ENCODE measurements at regions not wholly inside any gene's neighbourhood (a gene's known extent, or its start where the extent isn't known, plus 50 kb on each side); places are given as distances from the start of the nearest gene placed in this dataset.

DNA sequence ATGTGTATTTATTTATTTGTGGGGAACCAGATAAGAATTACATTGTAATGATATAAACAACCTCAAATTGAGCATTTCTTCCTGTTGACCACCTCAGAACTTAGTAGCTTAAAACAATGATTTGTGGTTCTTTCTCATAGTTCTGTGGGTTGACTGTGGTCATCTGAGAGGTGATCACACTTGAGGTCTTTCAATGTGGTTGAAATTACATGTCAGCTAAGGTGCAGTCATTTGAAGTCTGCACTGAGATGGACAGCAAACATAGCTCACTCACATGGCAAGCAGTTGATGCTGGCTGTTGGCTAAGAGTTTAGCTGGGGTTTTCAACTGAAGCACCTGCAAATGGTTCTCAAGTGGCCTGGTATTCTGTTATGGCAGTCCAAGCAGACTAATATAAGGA is 436.7 kb upstream of the MAP3K7 start:
- TF ChIP-seq, protein P1, sequence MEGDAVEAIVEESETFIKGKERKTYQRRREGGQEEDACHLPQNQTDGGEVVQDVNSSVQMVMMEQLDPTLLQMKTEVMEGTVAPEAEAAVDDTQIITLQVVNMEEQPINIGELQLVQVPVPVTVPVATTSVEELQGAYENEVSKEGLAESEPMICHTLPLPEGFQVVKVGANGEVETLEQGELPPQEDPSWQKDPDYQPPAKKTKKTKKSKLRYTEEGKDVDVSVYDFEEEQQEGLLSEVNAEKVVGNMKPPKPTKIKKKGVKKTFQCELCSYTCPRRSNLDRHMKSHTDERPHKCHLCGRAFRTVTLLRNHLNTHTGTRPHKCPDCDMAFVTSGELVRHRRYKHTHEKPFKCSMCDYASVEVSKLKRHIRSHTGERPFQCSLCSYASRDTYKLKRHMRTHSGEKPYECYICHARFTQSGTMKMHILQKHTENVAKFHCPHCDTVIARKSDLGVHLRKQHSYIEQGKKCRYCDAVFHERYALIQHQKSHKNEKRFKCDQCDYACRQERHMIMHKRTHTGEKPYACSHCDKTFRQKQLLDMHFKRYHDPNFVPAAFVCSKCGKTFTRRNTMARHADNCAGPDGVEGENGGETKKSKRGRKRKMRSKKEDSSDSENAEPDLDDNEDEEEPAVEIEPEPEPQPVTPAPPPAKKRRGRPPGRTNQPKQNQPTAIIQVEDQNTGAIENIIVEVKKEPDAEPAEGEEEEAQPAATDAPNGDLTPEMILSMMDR (IDR thresholded peaks at IDR 0.05 in 2 of 3, conservative IDR thresholded peaks at IDR 0.05 in 1 of 3; ENCODE audit: control insufficient read depth in 2 of 3, extremely low read depth in 1 of 3, insufficient read depth in 1 of 3, low read depth in 3 of 3, low read length in 3 of 3) = no peak
- no peak for TF ChIP-seq HDGF (IDR thresholded peaks at IDR 0.05)
- no peak for TF ChIP-seq CREB1 (IDR thresholded peaks at IDR 0.05; ENCODE audit: low read depth)
- no peak for TF ChIP-seq POLR2AphosphoS2 (IDR thresholded peaks at IDR 0.05; ENCODE audit: low read depth, low read length)
- TF ChIP-seq ZNF274 (IDR thresholded peaks at IDR 0.05; ENCODE audit: insufficient read depth, insufficient read length) = no peak
- TF ChIP-seq, protein P2, sequence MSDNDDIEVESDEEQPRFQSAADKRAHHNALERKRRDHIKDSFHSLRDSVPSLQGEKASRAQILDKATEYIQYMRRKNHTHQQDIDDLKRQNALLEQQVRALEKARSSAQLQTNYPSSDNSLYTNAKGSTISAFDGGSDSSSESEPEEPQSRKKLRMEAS (IDR thresholded peaks at IDR 0.05; ENCODE audit: low read depth, low read length) = no peak
- TF ChIP-seq BHLHE40 (IDR thresholded peaks at IDR 0.05; ENCODE audit: borderline replicate concordance in 1 of 2, low read depth in 2 of 2, low read length in 1 of 2) = no peak
- no peak for TF ChIP-seq SREBF2 (IDR thresholded peaks at IDR 0.05; ENCODE audit: low read length)

Measured in GM12878 (cell line).